Ecto neural progenitor cell (in vitro differentiated cells): ENCODE measurements at regions not wholly inside any gene's neighbourhood (a gene's known extent, or its start where the extent isn't known, plus 50 kb on each side); places are given as distances from the start of the nearest gene placed in this dataset.

ENCODE experiments used
- DNase-seq: peaks from one replicate; pipeline ENCODE4 v3.0.0-alpha.2; 2018; ENCODE audit warnings: low spot score

GRCh38 chr6:90435207-90435899 lies 138.7 kb upstream of the BACH2 start:
- no peak for DNase-seq

GRCh38 chr6:90434094-90434493 lies 137.5 kb upstream of the BACH2 start:
- DNase-seq = peak; percentile 53

- DNase-seq = no peak
Measured at GRCh38 chr6:90432937-90433336, 136.3 kb upstream of the BACH2 start.

- no peak for DNase-seq
Measured at GRCh38 chr6:90432041-90432775, 135.6 kb upstream of the BACH2 start.

- DNase-seq = no peak
Measured at GRCh38 chr6:90431576-90431975, 134.9 kb upstream of the BACH2 start.

- no peak for DNase-seq
Measured at GRCh38 chr6:90429713-90430112, 133.1 kb upstream of the BACH2 start.

- DNase-seq = no peak
Measured at GRCh38 chr6:90428514-90428913, 131.9 kb upstream of the BACH2 start.

- DNase-seq = no peak
Measured at GRCh38 chr6:90425161-90425641, 128.6 kb upstream of the BACH2 start.

- no peak for DNase-seq
Measured at GRCh38 chr6:90424580-90424979, 127.9 kb upstream of the BACH2 start.

GRCh38 chr6:90421666-90422065 lies 125.0 kb upstream of the BACH2 start:
- DNase-seq = no peak

GRCh38 chr6:90420500-90420899 lies 123.9 kb upstream of the BACH2 start:
- DNase-seq = no peak

GRCh38 chr6:90417385-90417784 lies 120.7 kb upstream of the BACH2 start:
- no peak for DNase-seq

- DNase-seq = no peak
Measured at GRCh38 chr6:90416322-90416721, 119.7 kb upstream of the BACH2 start.

GRCh38 chr6:90415178-90415577 lies 118.5 kb upstream of the BACH2 start:
- no peak for DNase-seq

- DNase-seq = no peak
Measured at GRCh38 chr6:90414352-90414751, 117.7 kb upstream of the BACH2 start.

- peak; percentile 71 for DNase-seq
Measured at GRCh38 chr6:90413867-90414266, 117.2 kb upstream of the BACH2 start.

- no peak for DNase-seq
Measured at GRCh38 chr6:90413396-90413795, 116.8 kb upstream of the BACH2 start.

- no peak for DNase-seq
Measured at GRCh38 chr6:90412538-90413369, 116.1 kb upstream of the BACH2 start.

GRCh38 chr6:90411292-90411781 lies 114.7 kb upstream of the BACH2 start:
- no peak for DNase-seq

- DNase-seq = no peak
Measured at GRCh38 chr6:90409700-90410099, 113.1 kb upstream of the BACH2 start.

GRCh38 chr6:90406957-90407356 lies 110.3 kb upstream of the BACH2 start:
- DNase-seq = no peak

GRCh38 chr6:90406142-90406794 lies 109.6 kb upstream of the BACH2 start:
- DNase-seq = no peak
